K562 (cell line): ENCODE measurements at regions not wholly inside any gene's neighbourhood (a gene's known extent, or its start where the extent isn't known, plus 50 kb on each side); places are given as distances from the start of the nearest gene placed in this dataset.

Experiments
- ATAC-seq: fragments of 200-7000 bp; cut with Tn5 transposase; 3 replicates; pipeline ENCODE4 v1.9.1; 2020; ENCODE audit warnings: moderate library complexity
- BruUV-seq: library from RNA; stranded (reverse); fragments of 400-500 nt; replicated peaks from 2 replicates; lab custom pipeline; 2021; lab: Mats Ljungman, UMichigan
- CTCF ChIA-PET: fragments of 300-600 bp; formaldehyde crosslinking; extraction: SDS; loops from one replicate; lab custom pipeline; 2021; ENCODE audit warnings: low intra/inter-chr PET ratio; lab: Yijun Ruan, JAX
- POLR2A ChIA-PET: fragments of 300-600, 350-650 bp; sonication (Branson Sonifier 250); formaldehyde crosslinking; extraction: SDS; loops from one replicate; lab custom pipeline; 2021; ENCODE audit warnings: antibody characterized with exemption, inconsistent platforms; lab: Yijun Ruan, JAX
- DNase-seq, 4 experiments: peaks; one replicate each; pipeline versions ENCODE4 v3.0.0 to v3.0.0-alpha.2; 2011 to 2018; ENCODE audit warnings: low spot score in 3 of 4, mixed read lengths in 3 of 4; ENCODE audit errors: extremely low read depth in 1 of 4
- FAIRE-seq: peaks from 2 replicates; lab custom pipeline; 2011; peaks lifted over from hg19 to GRCh38; lab: Jason Lieb, UNC
- H2AFZ ChIP-seq: 2 replicates; pipeline ENCODE4 v1.6.0; 2011; ENCODE audit warnings: low read depth, low read length, control low read depth, inconsistent platforms
- H3K27ac ChIP-seq: fragments of 200-600 bp; 3 replicates; pipeline ENCODE4 v1.8.0; 2011; ENCODE audit warnings: low read depth, mild to moderate bottlenecking, control low read depth, inconsistent platforms, low read length, moderate library complexity, mixed read lengths; ENCODE audit errors: extremely low read depth
- H3K27me3 ChIP-seq, 2 experiments: fragments of 300-600 bp in 1 of 2; 2 replicates in 1 of 2; 3 replicates in 1 of 2; pipeline versions ENCODE4 v1.6.0 to v1.8.0; 2011; ENCODE audit warnings: inconsistent platforms in 2 of 2, low read length in 2 of 2, mild to moderate bottlenecking in 1 of 2, mixed read lengths in 1 of 2, moderate library complexity in 1 of 2; ENCODE audit not compliant: control insufficient read depth in 2 of 2, insufficient read depth in 2 of 2
- H3K36me3 ChIP-seq: fragments of 300-600 bp; 3 replicates; pipeline ENCODE4 v1.8.0; 2011; ENCODE audit warnings: mild to moderate bottlenecking, low read length, inconsistent platforms; ENCODE audit not compliant: control insufficient read depth, insufficient read depth
- H3K4me1 ChIP-seq, 2 experiments: fragments of 200-600 bp in 1 of 2; replicated peaks in 1 of 2; 2 replicates in 1 of 2; 3 replicates in 1 of 2; pipeline versions ENCODE4 v1.5.1 to v1.8.0; 2011; ENCODE audit warnings: inconsistent platforms in 2 of 2, low read length in 2 of 2, mild to moderate bottlenecking in 1 of 2, mixed read lengths in 1 of 2, moderate library complexity in 1 of 2; ENCODE audit not compliant: control insufficient read depth in 2 of 2, insufficient read depth in 2 of 2
- H3K4me2 ChIP-seq: 2 replicates; pipeline ENCODE4 v1.6.1; 2011; ENCODE audit warnings: low read length, control low read depth, inconsistent platforms, mixed read lengths; ENCODE audit not compliant: insufficient read depth
- H3K4me3 ChIP-seq: fragments of 200-600 bp; sonication (generic), shearing (Covaris generic); 2 replicates; pipeline ENCODE4 v1.5.1; 2016; ENCODE audit warnings: control low read depth, inconsistent platforms
- H3K79me2 ChIP-seq: fragments of 200-600 bp; 3 replicates; pipeline ENCODE4 v1.8.0; 2011; ENCODE audit warnings: low read length, inconsistent platforms; ENCODE audit not compliant: control insufficient read depth, insufficient read depth
- H3K9ac ChIP-seq, 2 experiments: 2 replicates each; pipeline versions ENCODE4 v1.6.0 to v1.6.1; 2011; ENCODE audit warnings: low read depth in 2 of 2, low read length in 2 of 2, control low read depth in 1 of 2, inconsistent platforms in 1 of 2, mild to moderate bottlenecking in 1 of 2, mixed read lengths in 1 of 2; ENCODE audit not compliant: insufficient read depth in 1 of 2
- H3K9me1 ChIP-seq: one replicate; pipeline ENCODE4 v1.6.0; 2011; ENCODE audit warnings: inconsistent platforms, mild to moderate bottlenecking, low read length, moderate library complexity; ENCODE audit not compliant: control insufficient read depth, insufficient read depth
- H3K9me3 ChIP-seq: replicated peaks from 2 replicates; pipeline ENCODE4 v1.5.1; 2011; ENCODE audit warnings: low read depth, low read length, inconsistent platforms; ENCODE audit not compliant: control insufficient read depth, insufficient read depth
- H4K20me1 ChIP-seq: replicated peaks from 2 replicates; pipeline ENCODE4 v1.6.1; 2011; ENCODE audit warnings: low read length, inconsistent platforms, mixed read lengths; ENCODE audit not compliant: control insufficient read depth, insufficient read depth
- ELF4 ChIP-seq: fragments of 450-650 bp; formaldehyde crosslinking; IDR thresholded peaks from 2 replicates; pipeline ENCODE4 v1.4.0; 2022; ENCODE audit warnings: missing genetic modification characterization
- FOXP1 ChIP-seq: sonication (generic); formaldehyde crosslinking; IDR thresholded peaks from 2 replicates; pipeline ENCODE4 v1.8.0; 2022; ENCODE audit warnings: mild to moderate bottlenecking, missing genetic modification reagents
- LARP7 ChIP-seq: fragments of 450-650 bp; IDR thresholded peaks from 2 replicates; pipeline ENCODE4 v1.6.1; 2016
- MEF2D ChIP-seq: conservative IDR thresholded peaks from 2 replicates; pipeline ENCODE4 v1.6.1; 2016; ENCODE audit warnings: low read depth, missing genetic modification characterization, missing compliant biosample characterization
- SIN3B ChIP-seq: fragments of 450-650 bp; IDR thresholded peaks from 2 replicates; pipeline ENCODE4 v1.6.1; 2017; ENCODE audit warnings: low read depth, mild to moderate bottlenecking, moderate library complexity
- SP2 ChIP-seq: IDR thresholded peaks from 2 replicates; pipeline ENCODE4 v1.6.1; 2011; ENCODE audit warnings: mild to moderate bottlenecking, low read depth, low read length, moderate library complexity; ENCODE audit not compliant: poor library complexity, severe bottlenecking; ENCODE audit errors: extremely low read depth
- ZNF551 ChIP-seq: fragments of 250-450 bp; sonication (Bioruptor Pico); IDR thresholded peaks from 2 replicates; pipeline ENCODE4 v1.5.0; 2021; ENCODE audit warnings: mild to moderate bottlenecking, moderate library complexity
- ZNF785 ChIP-seq: fragments of 250-450 bp; sonication (Bioruptor Pico); IDR thresholded peaks from 2 replicates; pipeline ENCODE4 v1.4.0; 2020; ENCODE audit warnings: mild to moderate bottlenecking
- WGBS: fragments of 100-300 bp; shearing (Covaris generic); methylation state at CpG from one replicate; pipeline ENCODE4 v1.1.6; 2016; ENCODE audit warnings: low coverage, mixed read lengths; ENCODE audit not compliant: insufficient coverage; ENCODE audit errors: missing lambda C conversion rate; 5-methylcytosine and 5-hydroxymethylcytosine counted together
- in situ Hi-C: fragments of 300-500 bp; cut with MboI; formaldehyde crosslinking; loops from 4 replicates; pipeline ENCODE4 v1.15.0; 2018; ENCODE audit warnings: inconsistent platforms, mixed read lengths
- intact Hi-C: fragments of 100-400 bp; cut with micrococcal nuclease; formaldehyde crosslinking; loops from 2 replicates; pipeline ENCODE4 v1.14.2; 2022
- TF ChIP-seq, protein P1 (sequence below): fragments of 250-450 bp; sonication (Bioruptor Pico); IDR thresholded peaks from 2 replicates; pipeline ENCODE4 v1.5.0; 2021
- TF ChIP-seq, protein P2 (sequence below): sonication (generic); formaldehyde crosslinking; IDR thresholded peaks from 2 replicates; pipeline ENCODE4 v1.8.1; 2023; ENCODE audit warnings: mild to moderate bottlenecking, missing genetic modification reagents, moderate library complexity
- TF ChIP-seq, protein P3 (sequence below), 2 experiments: fragments of 450-650 bp in 1 of 2; IDR thresholded peaks; 2 replicates each; pipeline ENCODE4 v1.6.1; 2011 to 2017; ENCODE audit warnings: low read depth in 2 of 2, antibody characterized with exemption in 1 of 2, borderline replicate concordance in 1 of 2, low read length in 1 of 2, mild to moderate bottlenecking in 1 of 2, mixed read lengths in 1 of 2; ENCODE audit not compliant: control insufficient read depth in 1 of 2
- TF ChIP-seq, protein P4 (sequence below): conservative IDR thresholded peaks from 2 replicates; pipeline ENCODE4 v1.6.1; 2011; ENCODE audit warnings: low read depth, mild to moderate bottlenecking, low read length; ENCODE audit not compliant: control insufficient read depth
- TF ChIP-seq, protein P5 (sequence below): sonication (generic); formaldehyde crosslinking; IDR thresholded peaks from 2 replicates; pipeline ENCODE4 v1.8.1; 2023; ENCODE audit warnings: mild to moderate bottlenecking, missing genetic modification reagents

DNA sequence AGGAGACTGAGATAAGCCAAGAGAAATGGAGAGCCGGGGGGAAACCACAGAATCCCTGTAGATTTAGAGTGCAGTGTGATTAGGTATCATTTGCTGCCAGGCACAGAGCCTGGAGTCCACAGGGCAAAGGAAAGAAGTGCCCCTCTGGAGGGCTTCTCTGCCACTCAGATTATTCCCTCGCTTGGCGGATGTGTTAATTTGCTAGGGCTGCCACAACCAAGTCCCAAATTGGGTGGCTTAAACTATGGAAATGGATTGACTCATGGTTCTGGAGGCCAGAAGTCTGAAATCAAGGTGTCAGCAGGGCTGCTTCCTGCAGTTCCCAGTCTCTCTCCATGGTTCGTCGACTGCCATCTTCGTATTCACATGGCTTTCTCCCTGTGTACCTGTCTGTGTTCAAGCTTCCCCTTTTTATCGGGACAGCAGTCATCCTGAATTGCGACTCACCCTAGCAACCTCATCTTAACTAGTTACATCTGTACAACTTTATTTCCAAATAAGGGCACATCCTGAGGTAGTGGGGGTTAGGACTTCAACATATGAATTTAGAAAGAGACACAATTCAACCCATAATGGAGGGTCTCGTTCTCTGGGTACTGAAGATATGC, 122.2 kb downstream of the ANKRD60 start:
- Histone ChIP-seq H3K79me2 (no peaks in the 10 kb centered on the region), H3K36me3 (no peaks in the 10 kb centered on the region), H4K20me1 (no peaks in the 10 kb centered on the region; the same call in 1 of the 2 replicates), H3K27ac (no peak overlapping the region), H3K9ac (no peak overlapping the region), H3K9me3 (no peaks in the 10 kb centered on the region), H3K27me3 (peaks cover 3 to 24% of the 10 kb centered on the region in 2 experiments; a peak in 3 of 5 replicates), H2AFZ (no peak overlapping the region), H3K4me3 (no peak overlapping the region), H3K4me2 (no peak overlapping the region), H3K4me1 (no peaks in the 10 kb centered on the region), H3K9me1 (no peaks in the 10 kb centered on the region)
- TF ChIP-seq LARP7, result no peak
- no peak for TF ChIP-seq FOXP1 (CRISPR knock-in tag)
- TF ChIP-seq, protein P1, sequence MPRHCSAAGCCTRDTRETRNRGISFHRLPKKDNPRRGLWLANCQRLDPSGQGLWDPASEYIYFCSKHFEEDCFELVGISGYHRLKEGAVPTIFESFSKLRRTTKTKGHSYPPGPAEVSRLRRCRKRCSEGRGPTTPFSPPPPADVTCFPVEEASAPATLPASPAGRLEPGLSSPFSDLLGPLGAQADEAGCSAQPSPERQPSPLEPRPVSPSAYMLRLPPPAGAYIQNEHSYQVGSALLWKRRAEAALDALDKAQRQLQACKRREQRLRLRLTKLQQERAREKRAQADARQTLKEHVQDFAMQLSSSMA (CRISPR knock-in tag), result no peak
- TF ChIP-seq SIN3B, result no peak
- TF ChIP-seq SP2, result no peak
- no peak for TF ChIP-seq MEF2D
- TF ChIP-seq ZNF551 (CRISPR knock-in tag), result no peak
- TF ChIP-seq, protein P2, sequence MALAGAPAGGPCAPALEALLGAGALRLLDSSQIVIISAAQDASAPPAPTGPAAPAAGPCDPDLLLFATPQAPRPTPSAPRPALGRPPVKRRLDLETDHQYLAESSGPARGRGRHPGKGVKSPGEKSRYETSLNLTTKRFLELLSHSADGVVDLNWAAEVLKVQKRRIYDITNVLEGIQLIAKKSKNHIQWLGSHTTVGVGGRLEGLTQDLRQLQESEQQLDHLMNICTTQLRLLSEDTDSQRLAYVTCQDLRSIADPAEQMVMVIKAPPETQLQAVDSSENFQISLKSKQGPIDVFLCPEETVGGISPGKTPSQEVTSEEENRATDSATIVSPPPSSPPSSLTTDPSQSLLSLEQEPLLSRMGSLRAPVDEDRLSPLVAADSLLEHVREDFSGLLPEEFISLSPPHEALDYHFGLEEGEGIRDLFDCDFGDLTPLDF (CRISPR knock-in tag), result no peak
- TF ChIP-seq ZNF785 (CRISPR knock-in tag), result no peak
- TF ChIP-seq, protein P3, sequence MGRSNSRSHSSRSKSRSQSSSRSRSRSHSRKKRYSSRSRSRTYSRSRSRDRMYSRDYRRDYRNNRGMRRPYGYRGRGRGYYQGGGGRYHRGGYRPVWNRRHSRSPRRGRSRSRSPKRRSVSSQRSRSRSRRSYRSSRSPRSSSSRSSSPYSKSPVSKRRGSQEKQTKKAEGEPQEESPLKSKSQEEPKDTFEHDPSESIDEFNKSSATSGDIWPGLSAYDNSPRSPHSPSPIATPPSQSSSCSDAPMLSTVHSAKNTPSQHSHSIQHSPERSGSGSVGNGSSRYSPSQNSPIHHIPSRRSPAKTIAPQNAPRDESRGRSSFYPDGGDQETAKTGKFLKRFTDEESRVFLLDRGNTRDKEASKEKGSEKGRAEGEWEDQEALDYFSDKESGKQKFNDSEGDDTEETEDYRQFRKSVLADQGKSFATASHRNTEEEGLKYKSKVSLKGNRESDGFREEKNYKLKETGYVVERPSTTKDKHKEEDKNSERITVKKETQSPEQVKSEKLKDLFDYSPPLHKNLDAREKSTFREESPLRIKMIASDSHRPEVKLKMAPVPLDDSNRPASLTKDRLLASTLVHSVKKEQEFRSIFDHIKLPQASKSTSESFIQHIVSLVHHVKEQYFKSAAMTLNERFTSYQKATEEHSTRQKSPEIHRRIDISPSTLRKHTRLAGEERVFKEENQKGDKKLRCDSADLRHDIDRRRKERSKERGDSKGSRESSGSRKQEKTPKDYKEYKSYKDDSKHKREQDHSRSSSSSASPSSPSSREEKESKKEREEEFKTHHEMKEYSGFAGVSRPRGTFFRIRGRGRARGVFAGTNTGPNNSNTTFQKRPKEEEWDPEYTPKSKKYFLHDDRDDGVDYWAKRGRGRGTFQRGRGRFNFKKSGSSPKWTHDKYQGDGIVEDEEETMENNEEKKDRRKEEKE (IDR thresholded peaks at IDR 0.05; ENCODE audit: borderline replicate concordance in 1 of 2, control insufficient read depth in 1 of 2, low read depth in 2 of 2, low read length in 1 of 2), result no peak
- TF ChIP-seq, protein P4, sequence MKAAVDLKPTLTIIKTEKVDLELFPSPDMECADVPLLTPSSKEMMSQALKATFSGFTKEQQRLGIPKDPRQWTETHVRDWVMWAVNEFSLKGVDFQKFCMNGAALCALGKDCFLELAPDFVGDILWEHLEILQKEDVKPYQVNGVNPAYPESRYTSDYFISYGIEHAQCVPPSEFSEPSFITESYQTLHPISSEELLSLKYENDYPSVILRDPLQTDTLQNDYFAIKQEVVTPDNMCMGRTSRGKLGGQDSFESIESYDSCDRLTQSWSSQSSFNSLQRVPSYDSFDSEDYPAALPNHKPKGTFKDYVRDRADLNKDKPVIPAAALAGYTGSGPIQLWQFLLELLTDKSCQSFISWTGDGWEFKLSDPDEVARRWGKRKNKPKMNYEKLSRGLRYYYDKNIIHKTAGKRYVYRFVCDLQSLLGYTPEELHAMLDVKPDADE, result no peak
- TF ChIP-seq, protein P5, sequence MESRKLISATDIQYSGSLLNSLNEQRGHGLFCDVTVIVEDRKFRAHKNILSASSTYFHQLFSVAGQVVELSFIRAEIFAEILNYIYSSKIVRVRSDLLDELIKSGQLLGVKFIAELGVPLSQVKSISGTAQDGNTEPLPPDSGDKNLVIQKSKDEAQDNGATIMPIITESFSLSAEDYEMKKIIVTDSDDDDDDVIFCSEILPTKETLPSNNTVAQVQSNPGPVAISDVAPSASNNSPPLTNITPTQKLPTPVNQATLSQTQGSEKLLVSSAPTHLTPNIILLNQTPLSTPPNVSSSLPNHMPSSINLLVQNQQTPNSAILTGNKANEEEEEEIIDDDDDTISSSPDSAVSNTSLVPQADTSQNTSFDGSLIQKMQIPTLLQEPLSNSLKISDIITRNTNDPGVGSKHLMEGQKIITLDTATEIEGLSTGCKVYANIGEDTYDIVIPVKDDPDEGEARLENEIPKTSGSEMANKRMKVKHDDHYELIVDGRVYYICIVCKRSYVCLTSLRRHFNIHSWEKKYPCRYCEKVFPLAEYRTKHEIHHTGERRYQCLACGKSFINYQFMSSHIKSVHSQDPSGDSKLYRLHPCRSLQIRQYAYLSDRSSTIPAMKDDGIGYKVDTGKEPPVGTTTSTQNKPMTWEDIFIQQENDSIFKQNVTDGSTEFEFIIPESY (CRISPR knock-in tag), result no peak
- TF ChIP-seq ELF4, result no peak
- WGBS, result 0% methylated on average over 9 of the region's 9 CpGs
- no peak for DNase-seq
- no peak for ATAC-seq
- FAIRE-seq, result no peak
- intact Hi-C loops, result no loop called here
- no TSS peak for BruUV-seq
- POLR2A ChIA-PET, result interaction anchor here (0.5 kb wide), 1 partner anchor 510 kb away, joined by 3 read pairs; no protein-coding TSS in a partner anchor
- CTCF ChIA-PET, result no interaction called here
- in situ Hi-C loops, result no loop called here
